Cardiac muscle cell (in vitro differentiated cells and primary cell): ENCODE measurements at regions not wholly inside any gene's neighbourhood (a gene's known extent, or its start where the extent isn't known, plus 50 kb on each side); places are given as distances from the start of the nearest gene placed in this dataset.
A peak's percentile ranks its signal among the peaks of the same experiment; 100 is the strongest.

Experiments
- DNase-seq, 2 donors: peaks; one replicate each; pipeline versions ENCODE4 v3.0.0 to v3.0.0-alpha.2; 2010 to 2017; ENCODE audit warnings: low read depth in 1 of 2, low spot score in 1 of 2
- H3K27ac ChIP-seq: fragments of 200-600 bp; sonication (generic); 2 replicates; pipeline ENCODE4 v1.5.1; 2016
- H3K27me3 ChIP-seq: fragments of 200-600 bp; sonication (generic); 2 replicates; pipeline ENCODE4 v1.6.0; 2016; ENCODE audit warnings: control low read depth
- H3K36me3 ChIP-seq: fragments of 200-600 bp; sonication (generic); 2 replicates; pipeline ENCODE4 v1.5.1; 2016; ENCODE audit warnings: control low read depth
- H3K4me1 ChIP-seq: fragments of 200-600 bp; sonication (generic); 2 replicates; pipeline ENCODE4 v1.8.1; 2017; ENCODE audit warnings: low read depth, mild to moderate bottlenecking, mixed run types
- H3K4me3 ChIP-seq: fragments of 200-600 bp; sonication (generic); 2 replicates; pipeline ENCODE4 v1.5.1; 2016; ENCODE audit warnings: mild to moderate bottlenecking
- H3K9me3 ChIP-seq: fragments of 200-600 bp; sonication (generic); 2 replicates; pipeline ENCODE4 v1.5.1; 2017; ENCODE audit warnings: low read depth, mild to moderate bottlenecking, control low read depth
- TF ChIP-seq, protein P1 (sequence below): IDR thresholded peaks from 2 replicates; pipeline ENCODE4 v1.5.1; 2012; ENCODE audit warnings: low read depth, mild to moderate bottlenecking, low read length

DNA sequence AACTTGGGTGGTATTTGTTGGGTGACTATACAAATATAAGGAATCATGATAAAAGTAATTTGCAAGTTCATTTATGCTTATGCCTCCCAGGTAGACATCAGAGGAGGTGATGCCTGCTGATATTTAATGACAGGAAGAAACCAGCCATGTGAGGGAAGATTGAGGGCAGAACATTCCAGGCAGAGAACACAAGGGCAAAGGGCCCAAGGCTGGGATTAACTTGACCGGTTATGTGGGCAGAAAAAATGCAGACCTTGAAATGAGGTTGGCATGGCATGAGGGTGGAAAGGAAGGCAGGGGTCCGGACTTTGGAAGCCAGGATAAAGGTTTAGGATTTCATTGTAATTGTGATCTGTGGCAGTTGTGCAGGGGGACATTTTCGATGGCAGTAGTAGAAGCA is 68.0 kb upstream of the MTPN start:
- no peaks in the 10 kb centered on the region for H3K36me3 ChIP-seq
- no peak overlapping the region for H3K4me3 ChIP-seq
- TF ChIP-seq, protein P1, sequence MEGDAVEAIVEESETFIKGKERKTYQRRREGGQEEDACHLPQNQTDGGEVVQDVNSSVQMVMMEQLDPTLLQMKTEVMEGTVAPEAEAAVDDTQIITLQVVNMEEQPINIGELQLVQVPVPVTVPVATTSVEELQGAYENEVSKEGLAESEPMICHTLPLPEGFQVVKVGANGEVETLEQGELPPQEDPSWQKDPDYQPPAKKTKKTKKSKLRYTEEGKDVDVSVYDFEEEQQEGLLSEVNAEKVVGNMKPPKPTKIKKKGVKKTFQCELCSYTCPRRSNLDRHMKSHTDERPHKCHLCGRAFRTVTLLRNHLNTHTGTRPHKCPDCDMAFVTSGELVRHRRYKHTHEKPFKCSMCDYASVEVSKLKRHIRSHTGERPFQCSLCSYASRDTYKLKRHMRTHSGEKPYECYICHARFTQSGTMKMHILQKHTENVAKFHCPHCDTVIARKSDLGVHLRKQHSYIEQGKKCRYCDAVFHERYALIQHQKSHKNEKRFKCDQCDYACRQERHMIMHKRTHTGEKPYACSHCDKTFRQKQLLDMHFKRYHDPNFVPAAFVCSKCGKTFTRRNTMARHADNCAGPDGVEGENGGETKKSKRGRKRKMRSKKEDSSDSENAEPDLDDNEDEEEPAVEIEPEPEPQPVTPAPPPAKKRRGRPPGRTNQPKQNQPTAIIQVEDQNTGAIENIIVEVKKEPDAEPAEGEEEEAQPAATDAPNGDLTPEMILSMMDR: no peak
- no peak overlapping the region for H3K27ac ChIP-seq
- H3K4me1 ChIP-seq: peaks cover 2% of the 10 kb centered on the region
- DNase-seq: no peak
- H3K9me3 ChIP-seq: no peaks in the 10 kb centered on the region
- H3K27me3 ChIP-seq: no peaks in the 10 kb centered on the region

DNA sequence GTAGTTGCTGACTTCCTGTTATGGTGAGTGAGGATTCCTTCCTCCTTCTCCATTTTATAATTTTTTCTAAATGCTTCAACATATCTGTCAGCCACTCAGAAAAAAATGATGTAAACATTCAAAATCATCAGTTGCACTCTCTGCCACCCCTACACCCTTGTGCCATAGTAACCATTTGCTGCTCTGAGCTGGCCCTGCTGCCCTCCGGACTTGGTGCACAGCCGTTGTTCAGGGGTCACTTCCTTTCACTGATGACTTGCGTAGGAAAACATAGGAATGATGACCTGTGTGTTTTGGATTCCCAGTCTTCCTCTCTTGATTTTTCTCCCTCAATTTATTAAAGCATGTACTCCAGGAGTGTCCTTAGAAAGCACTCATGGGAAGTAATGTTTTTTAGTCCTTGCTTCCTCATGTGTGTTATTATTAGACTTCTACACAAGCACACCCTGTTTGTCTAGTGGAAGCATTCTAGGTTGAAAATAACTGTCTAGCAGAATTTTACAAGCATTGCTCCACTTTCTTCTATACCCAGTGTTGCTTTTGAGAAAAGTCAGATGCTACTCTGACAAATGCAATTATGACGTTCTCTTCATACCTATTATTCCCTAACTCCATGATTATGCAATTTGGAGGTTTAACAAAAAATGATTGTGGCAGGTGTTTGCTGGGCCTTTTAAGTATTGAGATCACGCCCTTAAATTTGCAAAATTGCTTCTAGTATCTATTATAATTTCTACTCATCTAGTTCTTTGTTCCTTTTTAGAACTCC is 62.6 kb upstream of the MTPN start:
- TF ChIP-seq, protein P1: no peak
- no peaks in the 10 kb centered on the region for H3K27me3 ChIP-seq
- no peaks in the 10 kb centered on the region for H3K9me3 ChIP-seq
- peaks cover 30% of the 10 kb centered on the region for H3K4me1 ChIP-seq
- no peak overlapping the region for H3K4me3 ChIP-seq
- no peak overlapping the region for H3K27ac ChIP-seq
- DNase-seq: no peak
- no peaks in the 10 kb centered on the region for H3K36me3 ChIP-seq

DNA sequence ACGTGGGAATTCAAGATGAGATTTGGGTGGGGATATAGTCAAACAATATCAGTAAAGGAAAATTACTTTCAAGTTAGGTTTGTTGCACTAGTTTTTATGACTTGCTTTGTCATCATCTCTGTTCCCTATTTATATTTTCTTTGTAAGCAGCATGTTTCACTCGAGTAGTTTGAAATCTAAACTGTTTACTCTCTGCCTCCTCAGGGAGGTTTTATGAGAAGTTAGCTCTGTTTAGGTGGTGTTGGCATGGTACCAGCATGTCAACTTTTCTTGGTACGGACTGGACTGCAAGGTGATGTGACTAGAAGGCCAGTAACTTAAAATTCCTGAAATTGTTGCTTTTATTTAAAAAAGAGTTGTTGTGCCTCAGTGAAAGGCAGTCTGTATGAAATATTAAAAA is 59.2 kb upstream of the MTPN start:
- Histone ChIP-seq H3K27me3 (no peaks in the 10 kb centered on the region), H3K4me1 (peaks cover 51% of the 10 kb centered on the region), H3K36me3 (no peaks in the 10 kb centered on the region), H3K9me3 (no peaks in the 10 kb centered on the region), H3K27ac (peak overlapping the region; percentile 59), H3K4me3 (no peak overlapping the region)
- no peak for DNase-seq
- TF ChIP-seq, protein P1: no peak

DNA sequence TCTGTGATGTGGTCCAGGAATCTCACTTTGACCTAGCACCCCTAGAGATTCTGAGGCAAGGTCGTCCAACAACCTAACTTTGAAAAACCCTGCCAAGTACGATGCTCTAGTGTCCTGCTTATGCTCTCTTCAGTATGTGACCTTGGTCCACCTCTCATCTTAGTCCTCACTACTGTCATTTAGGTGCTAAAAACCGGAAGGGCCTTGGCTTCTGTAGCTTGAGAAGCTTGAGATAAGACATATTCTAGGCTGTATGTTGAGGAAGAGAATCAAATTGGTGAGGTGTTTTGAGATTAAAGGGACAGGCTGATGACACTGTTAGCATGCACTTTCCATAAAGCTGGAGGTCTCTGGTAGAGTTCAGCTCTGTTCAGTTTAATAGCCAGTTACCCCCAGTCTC is 57.0 kb upstream of the MTPN start:
- peak overlapping the region; percentile 88 for H3K27ac ChIP-seq
- TF ChIP-seq, protein P1: no peak
- H3K4me1 ChIP-seq: peaks cover 42% of the 10 kb centered on the region
- DNase-seq: peak in 1 of 2 donors; percentile 38
- no peak overlapping the region for H3K4me3 ChIP-seq
- no peaks in the 10 kb centered on the region for H3K36me3 ChIP-seq
- H3K27me3 ChIP-seq: no peaks in the 10 kb centered on the region
- no peaks in the 10 kb centered on the region for H3K9me3 ChIP-seq

DNA sequence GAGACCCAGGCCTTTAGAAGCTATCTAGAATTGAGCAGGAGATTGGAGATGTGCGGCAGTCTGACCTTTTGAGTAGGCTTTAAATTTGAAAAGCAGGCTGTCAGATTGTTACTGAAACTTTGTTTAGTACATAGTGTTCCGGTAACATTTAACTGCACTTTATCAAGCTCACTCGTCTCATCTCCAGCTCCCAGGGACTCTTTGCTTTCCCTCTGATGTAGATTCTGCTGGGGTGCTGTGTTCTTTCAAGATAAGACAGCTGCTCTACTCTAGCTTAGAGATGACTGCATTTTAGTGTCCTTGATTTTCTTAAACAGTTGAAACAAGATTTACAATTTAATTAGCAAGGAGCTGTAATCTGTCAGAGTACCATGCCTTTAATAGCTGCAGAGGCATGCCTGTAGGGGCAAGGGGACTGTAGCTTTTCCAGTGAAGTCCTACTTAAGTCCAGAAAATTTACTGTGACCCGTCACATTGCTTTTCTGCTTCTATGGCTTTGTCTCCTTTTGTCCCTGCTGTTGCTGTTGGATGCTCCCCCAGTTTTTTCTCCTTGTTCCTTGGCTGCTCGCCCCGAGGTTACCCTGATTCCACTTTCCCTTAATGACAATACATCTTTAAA is 56.4 kb upstream of the MTPN start:
- Histone ChIP-seq H3K27me3 (no peaks in the 10 kb centered on the region), H3K36me3 (no peaks in the 10 kb centered on the region), H3K4me1 (peaks cover 42% of the 10 kb centered on the region), H3K9me3 (no peaks in the 10 kb centered on the region), H3K4me3 (no peak overlapping the region), H3K27ac (peak overlapping the region; percentile 88)
- DNase-seq: peak; percentile 8 to 80
- TF ChIP-seq, protein P1: no peak
